ENCODE measurements at regions not wholly inside any gene's neighbourhood (a gene's known extent, or its start where the extent isn't known, plus 50 kb on each side); places are given as distances from the start of the nearest gene placed in this dataset.

- TF ChIP-seq CTCF (IDR thresholded peaks at IDR 0.05): no peak
- TF ChIP-seq POLR2A (IDR thresholded peaks at IDR 0.05): no peak
Observed at GRCh38 chr4:133997436-133997835, 204.2 kb downstream of the PABPC4L start.

Measured in breast epithelium (tissue), 3 donors.